GM23338 (cell line): ENCODE measurements at regions not wholly inside any gene's neighbourhood (a gene's known extent, or its start where the extent isn't known, plus 50 kb on each side); places are given as distances from the start of the nearest gene placed in this dataset.

Experiments used
- ATAC-seq: fragments of 200-7000 bp; cut with Tn5 transposase; 3 replicates; pipeline ENCODE4 v1.9.1; 2020
- DNase-seq: peaks from one replicate; pipeline ENCODE4 v3.0.0-alpha.2; 2015; ENCODE audit warnings: low spot score
- H2AFZ ChIP-seq: fragments of 200-600 bp; sonication (generic); 2 replicates; pipeline ENCODE4 v1.8.0; 2016; ENCODE audit warnings: antibody characterized with exemption, mild to moderate bottlenecking, moderate library complexity
- H3F3A ChIP-seq: fragments of 200-600 bp; sonication (generic); replicated peaks from 2 replicates; pipeline ENCODE4 v1.8.0; 2017; ENCODE audit warnings: antibody characterized with exemption, mixed run types, low read depth
- H3K27ac ChIP-seq: fragments of 200-600 bp; sonication (generic); 2 replicates; pipeline ENCODE4 v1.6.1; 2016; ENCODE audit warnings: low read depth
- H3K27me3 ChIP-seq: fragments of 200-600 bp; sonication (generic); 2 replicates; pipeline ENCODE4 v1.8.0; 2016; ENCODE audit warnings: mild to moderate bottlenecking, mixed run types, moderate library complexity; ENCODE audit not compliant: insufficient read depth
- H3K36me3 ChIP-seq: fragments of 200-600 bp; sonication (generic); 2 replicates; pipeline ENCODE4 v1.8.0; 2016; ENCODE audit warnings: mild to moderate bottlenecking; ENCODE audit not compliant: insufficient read depth
- H3K4me1 ChIP-seq: fragments of 200-600 bp; sonication (generic); 2 replicates; pipeline ENCODE4 v1.8.0; 2016; ENCODE audit warnings: mild to moderate bottlenecking, moderate library complexity; ENCODE audit not compliant: insufficient read depth
- H3K4me2 ChIP-seq: fragments of 200-600 bp; sonication (generic); 2 replicates; pipeline ENCODE4 v1.7.1; 2017; ENCODE audit warnings: mixed run types
- H3K4me3 ChIP-seq: fragments of 200-600 bp; sonication (generic); 2 replicates; pipeline ENCODE4 v1.6.1; 2016; ENCODE audit warnings: mixed run types
- H3K79me2 ChIP-seq: fragments of 200-600 bp; sonication (generic); replicated peaks from 2 replicates; pipeline ENCODE4 v1.8.0; 2017; ENCODE audit warnings: mild to moderate bottlenecking; ENCODE audit not compliant: insufficient read depth
- H3K9me2 ChIP-seq: fragments of 200-600 bp; sonication (generic); 2 replicates; pipeline ENCODE4 v1.8.0; 2017; ENCODE audit not compliant: insufficient read depth
- H4K20me1 ChIP-seq: fragments of 200-600 bp; sonication (generic); replicated peaks from 2 replicates; pipeline ENCODE4 v1.8.0; 2017; ENCODE audit warnings: mild to moderate bottlenecking; ENCODE audit not compliant: insufficient read depth
- H3K27ac Mint-ChIP-seq: 2 replicates; pipeline ENCODE4 v1.8.0; 2020; ENCODE audit warnings: inconsistent platforms, mild to moderate bottlenecking, moderate library complexity, mixed read lengths
- H3K27me3 Mint-ChIP-seq: 3 replicates; pipeline ENCODE4 v1.8.0; 2022; ENCODE audit warnings: low read depth, mild to moderate bottlenecking, moderate library complexity, mixed read lengths, inconsistent platforms; ENCODE audit not compliant: insufficient read depth, poor library complexity
- H3K36me3 Mint-ChIP-seq: 3 replicates; pipeline ENCODE4 v1.8.0; 2021; ENCODE audit warnings: low read depth, mild to moderate bottlenecking, inconsistent platforms, moderate library complexity, mixed read lengths
- H3K4me1 Mint-ChIP-seq: 3 replicates; pipeline ENCODE4 v1.8.0; 2020; ENCODE audit warnings: mild to moderate bottlenecking, inconsistent platforms, mixed read lengths
- H3K4me3 Mint-ChIP-seq: 3 replicates; pipeline ENCODE4 v1.8.0; 2021; ENCODE audit warnings: moderate library complexity, mild to moderate bottlenecking, inconsistent platforms, mixed read lengths
- H3K9me3 Mint-ChIP-seq: 3 replicates; pipeline ENCODE4 v1.8.0; 2020; ENCODE audit warnings: moderate library complexity, mild to moderate bottlenecking, inconsistent platforms, mixed read lengths
- CREB1 ChIP-seq: fragments of 250-450 bp; sonication (Bioruptor Pico); IDR thresholded peaks from 2 replicates; pipeline ENCODE4 v1.5.0; 2020; ENCODE audit warnings: low read depth, mild to moderate bottlenecking, moderate library complexity
- CTCF ChIP-seq, 2 experiments: fragments of 200-600 bp in 1 of 2; sonication (generic) in 1 of 2; conservative IDR thresholded peaks; 2 replicates each; pipeline versions ENCODE4 v1.5.1 to v1.6.1; 2016 to 2017; ENCODE audit warnings: antibody characterized with exemption in 2 of 2, low read depth in 2 of 2, mild to moderate bottlenecking in 2 of 2, moderate library complexity in 1 of 2
- EZH2 ChIP-seq: fragments of 200-600 bp; sonication (generic); IDR thresholded peaks from one replicate; pipeline ENCODE4 v1.8.0; 2017; ENCODE audit warnings: antibody characterized with exemption, mild to moderate bottlenecking, low read depth; ENCODE audit not compliant: unreplicated experiment
- EZH2phosphoT487 ChIP-seq: fragments of 200-600 bp; sonication (generic); IDR thresholded peaks from one replicate; pipeline ENCODE4 v1.8.1; 2018; ENCODE audit warnings: antibody characterized with exemption; ENCODE audit not compliant: unreplicated experiment
- JUNB ChIP-seq: IDR thresholded peaks from one replicate; pipeline ENCODE4 v1.6.1; 2016; ENCODE audit warnings: antibody characterized with exemption; ENCODE audit not compliant: unreplicated experiment
- NANOG ChIP-seq: IDR thresholded peaks from 2 replicates; pipeline ENCODE4 v1.6.1; 2016; ENCODE audit warnings: antibody characterized with exemption, borderline replicate concordance
- POLR2AphosphoS5 ChIP-seq: IDR thresholded peaks from 2 replicates; pipeline ENCODE4 v1.6.1; 2016; ENCODE audit warnings: antibody characterized with exemption, low read depth
- REST ChIP-seq: IDR thresholded peaks from one replicate; pipeline ENCODE4 v1.6.1; 2018; ENCODE audit warnings: antibody characterized with exemption; ENCODE audit not compliant: unreplicated experiment
- STAT1 ChIP-seq: IDR thresholded peaks from one replicate; pipeline ENCODE4 v1.6.1; 2016; ENCODE audit warnings: antibody characterized with exemption; ENCODE audit not compliant: unreplicated experiment
- ZNF114 ChIP-seq: fragments of 250-450 bp; sonication (Bioruptor Pico); IDR thresholded peaks from 2 replicates; pipeline ENCODE4 v1.5.0; 2020; ENCODE audit warnings: mild to moderate bottlenecking, moderate library complexity
- ZNF331 ChIP-seq: fragments of 250-450 bp; sonication (Bioruptor Pico); IDR thresholded peaks from 2 replicates; pipeline ENCODE4 v1.5.0; 2020; ENCODE audit warnings: low read depth, mild to moderate bottlenecking, moderate library complexity

DNA sequence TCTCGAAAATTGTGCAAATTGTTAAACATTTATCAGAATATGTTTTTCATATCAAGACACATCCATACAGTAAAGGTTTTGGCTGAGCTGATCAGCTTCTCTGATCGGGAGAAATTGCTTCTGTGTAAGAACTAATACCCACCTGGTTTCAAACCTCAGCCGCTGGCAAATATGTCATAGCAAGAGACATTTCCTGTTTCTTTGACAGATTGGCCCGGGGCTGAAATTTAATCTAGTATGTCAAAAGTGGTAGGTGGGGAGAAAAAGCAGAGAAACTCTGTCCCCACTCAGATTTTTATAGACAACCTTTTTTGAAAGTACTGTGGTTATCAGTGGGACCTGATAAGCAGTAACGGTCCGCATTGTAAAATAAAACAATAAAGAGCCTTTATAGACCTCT lies 88.8 kb upstream of the SLC24A5 start:
- Histone ChIP-seq H3K36me3 (no peaks in the 10 kb centered on the region), H3K4me2 (no peak overlapping the region), H3K4me1 (0 out of 2 replicates have a peak, but pooled peaks cover 4% of the 10 kb centered on the region), H3K27me3 (no peaks in the 10 kb centered on the region), H3K4me3 (no peak overlapping the region), H3K79me2 (no peaks in the 10 kb centered on the region), H3K27ac (no peak overlapping the region), H2AFZ (no peak overlapping the region), H4K20me1 (no peaks in the 10 kb centered on the region), H3F3A (no peaks in the 10 kb centered on the region), H3K9me2 (peaks cover 11% of the 10 kb centered on the region)
- no peaks in the 10 kb centered on the region for H3K36me3 Mint-ChIP-seq
- TF ChIP-seq ZNF331 (CRISPR knock-in tag) (no peak), ZNF114 (CRISPR knock-in tag) (no peak), JUNB (no peak)
- no peaks in the 10 kb centered on the region for H3K27me3 Mint-ChIP-seq
- H3K4me3 Mint-ChIP-seq, result no peak overlapping the region
- H3K27ac Mint-ChIP-seq, result no peak overlapping the region
- no peak for DNase-seq
- no peaks in the 10 kb centered on the region for H3K9me3 Mint-ChIP-seq
- no peak for ATAC-seq
- peaks cover 13% of the 10 kb centered on the region for H3K4me1 Mint-ChIP-seq

GRCh38 chr15:48032911-48033310 lies 87.9 kb upstream of the SLC24A5 start:
- no peaks in the 10 kb centered on the region for H4K20me1 ChIP-seq
- H3K4me3 Mint-ChIP-seq, result no peak overlapping the region
- H3F3A ChIP-seq, result no peaks in the 10 kb centered on the region
- peaks cover 11% of the 10 kb centered on the region for H3K9me2 ChIP-seq
- ATAC-seq, result no peak
- H3K27ac ChIP-seq, result no peak overlapping the region
- no peaks in the 10 kb centered on the region for H3K9me3 Mint-ChIP-seq
- no peaks in the 10 kb centered on the region for H3K36me3 ChIP-seq
- no peaks in the 10 kb centered on the region for H3K27me3 Mint-ChIP-seq
- H3K27ac Mint-ChIP-seq, result no peak overlapping the region
- no peak for DNase-seq
- no peaks in the 10 kb centered on the region for H3K36me3 Mint-ChIP-seq
- 0 out of 2 replicates have a peak, but pooled peaks cover 4% of the 10 kb centered on the region for H3K4me1 ChIP-seq
- TF ChIP-seq REST (no peak), NANOG (no peak)
- H3K4me1 Mint-ChIP-seq, result peaks cover 13% of the 10 kb centered on the region
- H2AFZ ChIP-seq, result no peak overlapping the region
- H3K79me2 ChIP-seq, result no peaks in the 10 kb centered on the region
- no peaks in the 10 kb centered on the region for H3K27me3 ChIP-seq
- H3K4me3 ChIP-seq, result no peak overlapping the region
- no peak overlapping the region for H3K4me2 ChIP-seq

- no peaks in the 10 kb centered on the region for H3F3A ChIP-seq
- no peak overlapping the region for H2AFZ ChIP-seq
- no peak overlapping the region for H3K27ac Mint-ChIP-seq
- H3K4me1 Mint-ChIP-seq, result peaks cover 13% of the 10 kb centered on the region
- H3K36me3 ChIP-seq, result no peaks in the 10 kb centered on the region
- H3K27me3 Mint-ChIP-seq, result peaks cover 1% of the 10 kb centered on the region
- peaks cover 9% of the 10 kb centered on the region for H3K4me1 ChIP-seq
- no peak overlapping the region for H3K4me2 ChIP-seq
- no peaks in the 10 kb centered on the region for H4K20me1 ChIP-seq
- no peak for ATAC-seq
- no peaks in the 10 kb centered on the region for H3K36me3 Mint-ChIP-seq
- H3K27ac ChIP-seq, result no peak overlapping the region
- H3K4me3 Mint-ChIP-seq, result no peak overlapping the region
- no peaks in the 10 kb centered on the region for H3K9me3 Mint-ChIP-seq
- no peaks in the 10 kb centered on the region for H3K27me3 ChIP-seq
- H3K9me2 ChIP-seq, result peaks cover 19% of the 10 kb centered on the region
- DNase-seq, result no peak
- H3K79me2 ChIP-seq, result no peaks in the 10 kb centered on the region
- H3K4me3 ChIP-seq, result no peak overlapping the region
- TF ChIP-seq ZNF114 (CRISPR knock-in tag) (no peak), ZNF331 (CRISPR knock-in tag) (no peak), CREB1 (CRISPR knock-in tag) (no peak), EZH2 (no peak), EZH2phosphoT487 (no peak), REST (no peak), POLR2AphosphoS5 (no peak), STAT1 (no peak), CTCF (conservative IDR thresholded peaks at IDR 0.05; ENCODE audit: low read depth in 2 of 2) (no peak), NANOG (no peak), JUNB (no peak)
These were observed 82.6 kb upstream of the SLC24A5 start for GRCh38 chr15:48038221-48038620.
